ENCODE measurements at regions not wholly inside any gene's neighbourhood (a gene's known extent, or its start where the extent isn't known, plus 50 kb on each side); places are given as distances from the start of the nearest gene placed in this dataset.

GRCh38 chr11:113563766-113564526 lies 88.7 kb upstream of the DRD2 start:
- TF ChIP-seq CTCF (IDR thresholded peaks at IDR 0.05) (no peak), TCF7L2 (IDR thresholded peaks at IDR 0.05; ENCODE audit: low read depth, low read length) (no peak), POLR2AphosphoS5 (IDR thresholded peaks at IDR 0.05; ENCODE audit: low read depth, low read length) (no peak), REST (IDR thresholded peaks at IDR 0.05; ENCODE audit: insufficient read depth in 1 of 2, low read depth in 2 of 2, low read length in 1 of 2) (no peak)
